T-cell (primary cell): ENCODE measurements at regions not wholly inside any gene's neighbourhood (a gene's known extent, or its start where the extent isn't known, plus 50 kb on each side); places are given as distances from the start of the nearest gene placed in this dataset.

Source experiments
- ATAC-seq, 4 experiments: fragments of 200-7000 bp in 3 of 4; fragments of 150-1000 bp in 1 of 4; cut with Tn5 transposase; replicated peaks in 1 of 4; 1 replicate in 3 of 4; 2 replicates in 1 of 4; pipeline ENCODE4 v1.10.0; 2021; ENCODE audit warnings: moderate library complexity in 3 of 4, mild to moderate bottlenecking in 2 of 4, moderate number of reproducible peaks in 1 of 4
- CTCF ChIA-PET, 2 donors: fragments of 300-600 bp; sonication (Branson Sonifier 250); formaldehyde crosslinking; loops; one replicate each; lab custom pipeline; 2022; ENCODE audit warnings: antibody characterized with exemption in 2 of 2; lab: Charles Lee
- POLR2A ChIA-PET, 2 donors: fragments of 300-600 bp; sonication (Branson Sonifier 250); formaldehyde crosslinking; loops; one replicate each; lab custom pipeline; 2022; ENCODE audit warnings: antibody characterized with exemption in 2 of 2; lab: Charles Lee
- DNase-seq, 35 experiments: peaks; one replicate each; pipeline versions ENCODE4 v3.0.0 to v3.0.0-alpha.2; 2013 to 2023
- H3K27ac ChIP-seq: one replicate; pipeline ENCODE4 v1.5.1; 2013; ENCODE audit warnings: low read length
- H3K27me3 ChIP-seq, 2 experiments: replicated peaks in 1 of 2; 1 replicate in 1 of 2; 2 replicates in 1 of 2; pipeline versions ENCODE4 v1.6.1 to v1.7.0; 2013; ENCODE audit warnings: low read length in 1 of 2, mixed read lengths in 1 of 2; ENCODE audit not compliant: control insufficient read depth in 2 of 2, insufficient read depth in 2 of 2; ENCODE audit errors: extremely low read depth in 1 of 2
- H3K36me3 ChIP-seq, 2 donors: 1 replicate in 1 of 2; 2 replicates in 1 of 2; pipeline versions ENCODE4 v1.6.1 to v1.7.0; 2013; ENCODE audit warnings: low read length in 1 of 2; ENCODE audit not compliant: control insufficient read depth in 2 of 2, insufficient read depth in 1 of 2; ENCODE audit errors: extremely low read depth in 1 of 2
- H3K4me1 ChIP-seq, 2 experiments: 1 replicate in 1 of 2; 2 replicates in 1 of 2; pipeline versions ENCODE4 v1.6.1 to v1.7.0; 2013; ENCODE audit warnings: low read length in 2 of 2, mixed read lengths in 1 of 2; ENCODE audit not compliant: insufficient read depth in 2 of 2, control insufficient read depth in 1 of 2; ENCODE audit errors: extremely low read depth in 1 of 2
- H3K4me3 ChIP-seq, 2 donors: 1 replicate in 1 of 2; 2 replicates in 1 of 2; pipeline versions ENCODE4 v1.5.1 to v1.7.0; 2013; ENCODE audit warnings: mild to moderate bottlenecking in 2 of 2, low read length in 1 of 2, moderate library complexity in 1 of 2; ENCODE audit not compliant: control insufficient read depth in 1 of 2; ENCODE audit errors: extremely low read depth in 1 of 2
- H3K9me3 ChIP-seq: 2 replicates; pipeline ENCODE4 v1.7.0; 2013
- H3K27ac Mint-ChIP-seq, 2 donors: one replicate each; pipeline ENCODE4 v1.8.0; 2020 to 2021; ENCODE audit warnings: mild to moderate bottlenecking in 2 of 2, mixed read lengths in 2 of 2
- H3K27me3 Mint-ChIP-seq, 2 donors: one replicate each; pipeline ENCODE4 v1.8.0; 2021 to 2022; ENCODE audit warnings: mixed read lengths in 2 of 2
- H3K36me3 Mint-ChIP-seq: one replicate; pipeline ENCODE4 v1.8.0; 2021; ENCODE audit warnings: mixed read lengths
- H3K4me1 Mint-ChIP-seq, 3 donors: one replicate each; pipeline ENCODE4 v1.8.0; 2020 to 2022; ENCODE audit warnings: mixed read lengths in 3 of 3, mild to moderate bottlenecking in 1 of 3
- H3K4me3 Mint-ChIP-seq, 3 donors: one replicate each; pipeline ENCODE4 v1.8.0; 2020 to 2022; ENCODE audit warnings: mild to moderate bottlenecking in 3 of 3, mixed read lengths in 3 of 3, moderate library complexity in 3 of 3
- H3K9me3 Mint-ChIP-seq, 3 donors: one replicate each; pipeline ENCODE4 v1.8.0; 2020 to 2022; ENCODE audit warnings: mixed read lengths in 3 of 3
- WGBS: methylation state at CpG from one replicate; pipeline ENCODE4 v1.1.5; 2013; ENCODE audit warnings: missing lambda C conversion rate; ENCODE audit not compliant: insufficient coverage; 5-methylcytosine and 5-hydroxymethylcytosine counted together

DNA sequence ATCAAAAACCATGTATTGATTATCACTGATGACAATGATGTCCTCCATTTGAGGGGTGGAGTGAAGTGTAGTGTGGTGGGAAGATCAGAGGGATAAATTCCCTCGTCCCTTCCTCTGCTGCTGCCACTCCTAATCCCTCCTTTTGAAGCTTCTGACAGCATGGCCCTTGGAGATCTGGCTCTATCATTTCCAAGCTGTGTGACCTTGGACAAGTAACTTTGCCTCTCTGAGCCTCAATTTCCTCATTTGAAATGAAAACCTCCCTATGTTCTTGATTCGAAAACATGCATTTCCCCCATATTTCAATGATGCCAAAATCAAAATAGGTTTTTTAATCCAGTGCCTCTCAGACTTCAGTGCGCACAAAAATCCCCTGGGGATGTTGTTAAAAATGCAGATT, 231.6 kb downstream of the RBM19 start:
- no peaks in the 10 kb centered on the region for H3K4me1 ChIP-seq
- Mint-ChIP-seq H3K4me3 (no peak overlapping the region), H3K4me1 (no peaks in the 10 kb centered on the region), H3K27me3 (peaks cover 10 to 29% of the 10 kb centered on the region in 2 donors), H3K9me3 (peaks cover 0 to 9% (median 9%) of the 10 kb centered on the region in 3 donors), H3K36me3 (no peaks in the 10 kb centered on the region), H3K27ac (no peak overlapping the region)
- CTCF ChIA-PET, result no interaction called here
- H3K27ac ChIP-seq, result no peak overlapping the region
- H3K4me3 ChIP-seq, result no peak overlapping the region
- peaks cover 0 to 20% of the 10 kb centered on the region in 2 experiments for H3K27me3 ChIP-seq
- POLR2A ChIA-PET, result no interaction called here
- no peaks in the 10 kb centered on the region for H3K9me3 ChIP-seq
- WGBS, result 100% methylated on average over 1 of the region's 3 CpGs
- no peaks in the 10 kb centered on the region for H3K36me3 ChIP-seq
- ATAC-seq (no peak), DNase-seq (no peak)

DNA sequence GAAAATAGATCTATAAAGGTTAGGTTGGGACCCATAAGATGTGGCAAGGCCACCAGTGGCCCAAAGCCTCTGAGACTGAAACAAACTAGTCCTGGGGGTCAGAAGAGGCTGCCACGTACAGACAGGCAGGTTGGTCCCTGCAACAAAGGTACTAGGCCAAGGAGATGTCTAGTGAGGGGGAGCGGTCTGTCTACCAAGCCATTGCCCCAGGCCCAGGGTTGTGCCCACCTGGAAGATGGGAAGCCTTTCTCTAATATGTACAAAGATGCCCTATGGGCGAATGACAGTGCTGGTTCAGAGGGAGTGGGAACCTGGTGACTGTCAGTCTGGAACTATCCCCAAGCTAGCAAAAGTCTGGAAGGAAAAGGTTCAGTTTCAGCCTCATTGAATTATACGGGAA, 233.2 kb downstream of the RBM19 start:
- POLR2A ChIA-PET, result no interaction called here
- CTCF ChIA-PET, result no interaction called here
- Histone ChIP-seq H3K4me3 (no peak overlapping the region), H3K27ac (no peak overlapping the region), H3K27me3 (peaks cover 0 to 25% of the 10 kb centered on the region in 2 experiments), H3K4me1 (no peaks in the 10 kb centered on the region), H3K36me3 (no peaks in the 10 kb centered on the region), H3K9me3 (no peaks in the 10 kb centered on the region)
- ATAC-seq (no peak), DNase-seq (no peak)
- Mint-ChIP-seq H3K4me1 (no peaks in the 10 kb centered on the region), H3K36me3 (no peaks in the 10 kb centered on the region), H3K27ac (no peak overlapping the region), H3K4me3 (no peak overlapping the region), H3K9me3 (no peaks in the 10 kb centered on the region), H3K27me3 (peaks cover 6 to 19% of the 10 kb centered on the region in 2 donors)
- no CpG with 5 or more reads among the region's 4 CpGs for WGBS

DNA sequence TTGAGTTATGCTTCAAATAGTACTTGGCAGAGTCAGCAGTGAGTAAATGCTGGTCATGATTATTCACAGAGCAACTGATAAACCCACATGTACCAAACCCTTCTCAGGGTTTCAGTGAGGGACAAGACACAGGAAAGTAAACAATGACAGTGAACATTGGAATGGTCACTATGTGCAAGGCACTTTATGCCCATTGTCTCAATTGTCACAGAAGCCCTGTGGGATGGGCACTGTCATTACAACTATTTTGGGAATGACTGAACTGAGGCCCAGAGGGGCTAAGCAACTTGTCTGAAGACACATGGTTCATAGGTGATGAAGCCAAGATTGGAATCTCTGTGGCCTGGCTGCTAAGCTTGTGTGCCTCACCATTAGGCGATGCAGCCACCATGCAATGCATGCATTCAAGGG, 238.5 kb downstream of the RBM19 start:
- Histone ChIP-seq H3K36me3 (no peaks in the 10 kb centered on the region), H3K4me1 (no peaks in the 10 kb centered on the region), H3K27ac (no peak overlapping the region), H3K4me3 (no peak overlapping the region), H3K9me3 (no peaks in the 10 kb centered on the region), H3K27me3 (peaks cover 0 to 21% of the 10 kb centered on the region in 2 experiments)
- no peak overlapping the region for H3K4me3 Mint-ChIP-seq
- H3K4me1 Mint-ChIP-seq, result no peaks in the 10 kb centered on the region
- H3K36me3 Mint-ChIP-seq, result no peaks in the 10 kb centered on the region
- DNase-seq (no peak), ATAC-seq (no peak)
- H3K27me3 Mint-ChIP-seq, result peaks cover 5 to 19% of the 10 kb centered on the region in 2 donors
- CTCF ChIA-PET, result no interaction called here
- peaks cover 0 to 7% (median 0%) of the 10 kb centered on the region in 3 donors for H3K9me3 Mint-ChIP-seq
- 100% methylated on average over 1 of the region's 1 CpG for WGBS
- H3K27ac Mint-ChIP-seq, result no peak overlapping the region
- POLR2A ChIA-PET, result no interaction called here

DNA sequence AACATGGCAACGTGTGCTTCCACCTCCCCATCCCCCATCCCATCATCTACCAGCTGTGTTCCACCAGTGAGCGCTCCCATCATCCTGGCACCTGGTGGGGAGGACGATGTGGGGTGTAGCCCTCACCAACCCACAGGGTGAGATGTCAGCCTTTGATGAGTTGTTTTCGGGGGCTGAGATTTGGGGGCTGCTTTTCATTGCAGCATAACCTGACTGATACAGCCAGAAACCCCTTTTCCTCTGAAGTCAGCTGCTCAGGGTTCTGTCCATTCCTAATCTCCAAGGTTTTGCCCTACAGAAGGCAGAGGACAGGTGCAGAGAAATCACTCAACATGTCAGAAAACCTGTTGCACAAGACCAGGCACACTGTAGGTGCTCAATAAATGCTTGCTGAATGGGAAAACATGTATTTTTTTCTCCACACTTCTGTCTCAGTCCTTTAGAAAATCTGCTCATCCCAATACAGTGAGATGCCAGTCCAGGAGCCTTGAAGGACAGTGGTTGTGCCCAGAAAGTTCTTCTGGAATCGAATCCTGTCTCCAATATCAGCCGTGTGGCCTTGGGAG, 239.8 kb downstream of the RBM19 start:
- Mint-ChIP-seq H3K27ac (no peak overlapping the region), H3K27me3 (peaks cover 8 to 15% of the 10 kb centered on the region in 2 donors), H3K36me3 (no peaks in the 10 kb centered on the region), H3K9me3 (peaks cover 0 to 7% (median 0%) of the 10 kb centered on the region in 3 donors), H3K4me3 (no peak overlapping the region), H3K4me1 (no peaks in the 10 kb centered on the region)
- Histone ChIP-seq H3K36me3 (no peaks in the 10 kb centered on the region), H3K4me1 (no peaks in the 10 kb centered on the region), H3K27me3 (peaks cover 0 to 28% of the 10 kb centered on the region in 2 experiments), H3K27ac (no peak overlapping the region), H3K4me3 (no peak overlapping the region), H3K9me3 (no peaks in the 10 kb centered on the region)
- ATAC-seq (no peak), DNase-seq (no peak)
- POLR2A ChIA-PET, result no interaction called here
- CTCF ChIA-PET, result no interaction called here
- WGBS, result 94% methylated on average over 2 of the region's 6 CpGs

DNA sequence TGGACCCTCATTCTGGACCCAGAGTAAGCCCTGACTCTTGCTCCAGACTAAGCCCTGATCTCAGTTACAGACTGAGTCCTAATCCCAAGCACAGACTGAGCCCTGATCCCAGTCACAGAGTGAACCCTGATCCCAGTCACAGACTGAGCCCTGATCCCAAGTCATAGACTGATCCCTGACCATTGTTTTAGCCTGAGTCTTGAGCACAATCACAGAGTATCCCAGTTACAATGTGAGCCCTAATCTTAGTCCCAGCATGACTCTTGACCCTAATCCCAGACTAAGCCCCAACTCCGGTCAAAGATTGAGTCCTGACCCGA, 240.6 kb downstream of the RBM19 start:
- ATAC-seq (no peak), DNase-seq (no peak)
- Histone ChIP-seq H3K4me1 (no peaks in the 10 kb centered on the region), H3K9me3 (no peaks in the 10 kb centered on the region), H3K36me3 (no peaks in the 10 kb centered on the region), H3K4me3 (no peak overlapping the region), H3K27me3 (peaks cover 0 to 29% of the 10 kb centered on the region in 2 experiments), H3K27ac (no peak overlapping the region)
- no peak overlapping the region for H3K4me3 Mint-ChIP-seq
- H3K27me3 Mint-ChIP-seq, result peaks cover 8 to 15% of the 10 kb centered on the region in 2 donors
- CTCF ChIA-PET, result no interaction called here
- H3K9me3 Mint-ChIP-seq, result peaks cover 0 to 7% (median 0%) of the 10 kb centered on the region in 3 donors
- no peaks in the 10 kb centered on the region for H3K36me3 Mint-ChIP-seq
- H3K4me1 Mint-ChIP-seq, result no peaks in the 10 kb centered on the region
- H3K27ac Mint-ChIP-seq, result no peak overlapping the region
- POLR2A ChIA-PET, result no interaction called here
- WGBS, result 88% methylated on average over 2 of the region's 2 CpGs

DNA sequence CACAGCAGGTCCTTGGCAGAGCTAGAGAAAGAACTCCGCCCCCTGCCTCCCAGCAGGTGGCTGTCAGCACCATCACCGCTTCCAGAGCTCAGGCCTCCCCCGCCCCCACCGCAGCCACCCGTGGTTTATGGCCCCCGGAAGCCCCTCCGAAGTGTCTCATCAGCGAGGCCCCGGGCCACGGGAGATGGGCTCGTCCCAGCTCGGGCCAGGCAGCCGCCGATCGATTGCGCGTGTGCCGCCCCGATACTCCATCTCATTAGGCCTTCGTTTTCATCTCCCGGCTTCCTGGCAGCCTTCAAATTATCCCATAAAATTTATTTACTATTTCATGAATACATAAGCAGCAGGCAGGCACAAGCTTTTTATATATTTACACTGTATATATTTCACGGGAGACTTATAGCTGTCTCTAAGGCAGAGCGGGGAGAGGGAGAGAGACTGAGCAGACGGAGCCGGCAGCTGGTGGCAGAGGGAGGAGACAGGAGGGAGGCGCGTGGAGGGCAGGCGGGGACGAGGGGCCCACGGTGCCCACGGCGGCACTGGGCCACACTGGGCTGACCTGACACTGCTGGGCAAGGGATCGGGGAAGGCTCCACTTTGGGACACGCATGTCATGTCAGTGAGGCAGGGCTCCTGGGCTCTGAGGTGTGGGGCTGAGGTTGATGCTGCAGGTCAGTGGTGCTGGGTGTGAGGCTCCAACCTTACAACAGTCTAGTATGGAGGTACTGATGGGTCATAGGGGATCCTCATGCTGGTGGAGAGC, 241.2 kb downstream of the RBM19 start:
- Mint-ChIP-seq H3K36me3 (no peaks in the 10 kb centered on the region), H3K27ac (no peak overlapping the region), H3K27me3 (peaks cover 8 to 15% of the 10 kb centered on the region in 2 donors), H3K4me3 (no peak overlapping the region), H3K9me3 (peaks cover 0 to 7% (median 0%) of the 10 kb centered on the region in 3 donors), H3K4me1 (no peaks in the 10 kb centered on the region)
- Histone ChIP-seq H3K27me3 (peaks cover 0 to 34% of the 10 kb centered on the region in 2 experiments), H3K9me3 (no peaks in the 10 kb centered on the region), H3K4me3 (no peak overlapping the region), H3K4me1 (no peaks in the 10 kb centered on the region), H3K27ac (no peak overlapping the region), H3K36me3 (no peaks in the 10 kb centered on the region)
- ChIA-PET CTCF (no interaction called here), POLR2A (no interaction called here)
- DNase-seq, result no peak
- WGBS, result 82% methylated on average over 28 of the region's 34 CpGs
- ATAC-seq, result no peak
